ENCODE measurements at regions not wholly inside any gene's neighbourhood (a gene's known extent, or its start where the extent isn't known, plus 50 kb on each side); places are given as distances from the start of the nearest gene placed in this dataset.
"Not testable (repeated sequence)": the region's sequence is repeated elsewhere in the genome, so short reads cannot be mapped to it uniquely, and the experiment has no call there.

- peaks cover 4% of the 10 kb centered on the region for H3K36me3 Mint-ChIP-seq (ENCODE audit: unreplicated experiment)
- DNase-seq (ENCODE audit: extremely low spot score, unreplicated experiment), result no peak
- no peaks in the 10 kb centered on the region for H3K27me3 Mint-ChIP-seq (ENCODE audit: unreplicated experiment)
- peaks cover 32% of the 10 kb centered on the region for H3K4me1 Mint-ChIP-seq (ENCODE audit: unreplicated experiment)
- H3K4me3 Mint-ChIP-seq (ENCODE audit: unreplicated experiment), result no peak overlapping the region
- peak; percentile 18 for TF ChIP-seq CTCF (IDR thresholded peaks at IDR 0.05)
- H3K27ac Mint-ChIP-seq (ENCODE audit: unreplicated experiment), result no peak overlapping the region
- H3K9me3 Mint-ChIP-seq (ENCODE audit: unreplicated experiment), result peaks cover 22% of the 10 kb centered on the region
Observed at GRCh38 chr1:80155371-80155770, 1148.8 kb upstream of the ADGRL4 start.

DNA sequence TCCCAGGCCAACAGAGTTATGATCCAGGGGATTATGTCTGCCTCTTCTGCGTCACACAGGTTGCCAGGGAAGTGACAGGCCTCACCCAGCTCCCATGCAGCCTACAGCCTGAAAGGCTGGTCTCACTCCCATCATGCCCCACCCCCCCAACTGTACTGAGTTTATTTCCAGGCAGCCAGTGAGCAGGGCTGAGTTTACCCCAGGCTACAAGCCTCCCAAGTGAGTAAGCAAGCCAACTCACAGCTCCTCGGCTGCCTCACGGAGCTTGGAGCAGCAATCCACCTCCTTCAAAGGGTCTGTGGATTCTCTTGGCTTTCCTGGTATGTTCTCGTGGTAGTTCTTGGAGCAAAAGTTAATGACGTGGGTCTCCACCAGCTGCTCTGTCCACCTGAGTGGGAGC is 1147.6 kb upstream of the ADGRL4 start:
- no peak overlapping the region for H3K27ac Mint-ChIP-seq (ENCODE audit: unreplicated experiment)
- no peak overlapping the region for H3K4me3 Mint-ChIP-seq (ENCODE audit: unreplicated experiment)
- H3K4me1 Mint-ChIP-seq (ENCODE audit: unreplicated experiment), result peaks cover 28% of the 10 kb centered on the region
- TF ChIP-seq CTCF (IDR thresholded peaks at IDR 0.05), result no peak
- no peak for DNase-seq (ENCODE audit: extremely low spot score, unreplicated experiment)
- peaks cover 14% of the 10 kb centered on the region for H3K9me3 Mint-ChIP-seq (ENCODE audit: unreplicated experiment)
- H3K36me3 Mint-ChIP-seq (ENCODE audit: unreplicated experiment), result peaks cover 4% of the 10 kb centered on the region
- H3K27me3 Mint-ChIP-seq (ENCODE audit: unreplicated experiment), result no peaks in the 10 kb centered on the region

DNA sequence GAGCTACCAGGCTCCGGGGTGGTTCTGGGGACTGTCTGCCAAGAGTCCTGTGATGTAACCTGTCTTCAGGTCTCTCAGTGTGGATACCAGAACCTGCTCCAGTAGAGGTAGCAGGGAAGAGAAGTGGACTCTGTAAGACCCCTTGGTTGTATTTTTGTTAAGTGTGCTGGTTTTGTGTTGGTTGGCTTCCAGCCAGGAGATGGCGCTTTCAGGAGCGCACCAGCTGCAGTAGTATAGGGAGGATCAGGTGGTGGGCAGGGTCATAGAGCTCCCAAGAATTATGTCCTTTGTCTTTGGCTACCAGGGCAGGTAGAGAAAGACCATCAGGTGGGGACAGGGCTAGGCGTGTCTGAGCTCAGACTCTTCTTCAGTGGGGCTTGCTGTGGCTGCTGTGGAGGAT is 1147.2 kb upstream of the ADGRL4 start:
- Mint-ChIP-seq H3K36me3 (ENCODE audit: unreplicated experiment) (peaks cover 4% of the 10 kb centered on the region), H3K4me1 (ENCODE audit: unreplicated experiment) (peaks cover 23% of the 10 kb centered on the region), H3K27ac (ENCODE audit: unreplicated experiment) (no peak overlapping the region), H3K4me3 (ENCODE audit: unreplicated experiment) (no peak overlapping the region), H3K9me3 (ENCODE audit: unreplicated experiment) (peaks cover 14% of the 10 kb centered on the region), H3K27me3 (ENCODE audit: unreplicated experiment) (no peaks in the 10 kb centered on the region)
- TF ChIP-seq CTCF (IDR thresholded peaks at IDR 0.05), result no peak
- DNase-seq (ENCODE audit: extremely low spot score, unreplicated experiment), result no peak

GRCh38 chr1:80143361-80143760 is 1136.8 kb upstream of the ADGRL4 start:
- Mint-ChIP-seq H3K27ac (ENCODE audit: unreplicated experiment) (no peak overlapping the region), H3K27me3 (ENCODE audit: unreplicated experiment) (no peaks in the 10 kb centered on the region)
- no peak for DNase-seq (ENCODE audit: extremely low spot score, unreplicated experiment)

GRCh38 chr1:80137946-80138602 is 1131.5 kb upstream of the ADGRL4 start:
- H3K9me3 Mint-ChIP-seq (ENCODE audit: unreplicated experiment); H3K27me3 Mint-ChIP-seq (ENCODE audit: unreplicated experiment); H3K36me3 Mint-ChIP-seq (ENCODE audit: unreplicated experiment); H3K4me3 Mint-ChIP-seq (ENCODE audit: unreplicated experiment); H3K4me1 Mint-ChIP-seq (ENCODE audit: unreplicated experiment); H3K27ac Mint-ChIP-seq (ENCODE audit: unreplicated experiment); DNase-seq (ENCODE audit: extremely low spot score, unreplicated experiment): not testable (repeated sequence)

More at GRCh38 chr1:80143361-80143760, 1136.8 kb upstream of the ADGRL4 start:
- Mint-ChIP-seq H3K4me1 (ENCODE audit: unreplicated experiment) (no peaks in the 10 kb centered on the region), H3K9me3 (ENCODE audit: unreplicated experiment) (peaks cover 33% of the 10 kb centered on the region), H3K36me3 (ENCODE audit: unreplicated experiment) (no peaks in the 10 kb centered on the region), H3K4me3 (ENCODE audit: unreplicated experiment) (no peak overlapping the region)
- no peak for TF ChIP-seq CTCF (IDR thresholded peaks at IDR 0.05)
